ENCODE measurements at regions not wholly inside any gene's neighbourhood (a gene's known extent, or its start where the extent isn't known, plus 50 kb on each side); places are given as distances from the start of the nearest gene placed in this dataset.

GRCh38 chr11:27254744-27255446, 108.1 kb downstream of the CCDC34 start:
- Histone ChIP-seq H3K4me2 (ENCODE audit: low read length) (no peak overlapping the region), H3K36me3 (ENCODE audit: insufficient read depth, low read length) (no peaks in the 10 kb centered on the region), H3K4me1 (ENCODE audit: insufficient read depth, low read length, poor library complexity, severe bottlenecking) (no peaks in the 10 kb centered on the region), H3K27ac (ENCODE audit: low read depth, low read length, poor library complexity, severe bottlenecking) (no peak overlapping the region), H3K9me2 (ENCODE audit: insufficient read depth, low read length) (no peaks in the 10 kb centered on the region), H3K9me3 (ENCODE audit: low read length) (no peaks in the 10 kb centered on the region), H3K79me2 (ENCODE audit: insufficient read depth, low read depth, low read length) (no peaks in the 10 kb centered on the region), H2AFZ (ENCODE audit: low read length) (no peak overlapping the region), H3K4me3 (ENCODE audit: low read depth, low read length, poor library complexity, severe bottlenecking) (no peak overlapping the region), H4K20me1 (ENCODE audit: insufficient read depth, low read length) (no peaks in the 10 kb centered on the region)
- CTCF ChIA-PET (ENCODE audit: unreplicated experiment) = no interaction called here
- intact Hi-C loops (cut with micrococcal nuclease; ENCODE audit: unreplicated experiment) = no loop called here
- POLR2A ChIA-PET = no interaction called here
- no TSS peak for BruUV-seq (replicated peaks)
- no peak for DNase-seq (ENCODE audit: low spot score)
- no peak for TF ChIP-seq EZH2phosphoT487 (IDR thresholded peaks at IDR 0.05; ENCODE audit: borderline replicate concordance, low read depth, low read length)
- TF ChIP-seq, protein P1, sequence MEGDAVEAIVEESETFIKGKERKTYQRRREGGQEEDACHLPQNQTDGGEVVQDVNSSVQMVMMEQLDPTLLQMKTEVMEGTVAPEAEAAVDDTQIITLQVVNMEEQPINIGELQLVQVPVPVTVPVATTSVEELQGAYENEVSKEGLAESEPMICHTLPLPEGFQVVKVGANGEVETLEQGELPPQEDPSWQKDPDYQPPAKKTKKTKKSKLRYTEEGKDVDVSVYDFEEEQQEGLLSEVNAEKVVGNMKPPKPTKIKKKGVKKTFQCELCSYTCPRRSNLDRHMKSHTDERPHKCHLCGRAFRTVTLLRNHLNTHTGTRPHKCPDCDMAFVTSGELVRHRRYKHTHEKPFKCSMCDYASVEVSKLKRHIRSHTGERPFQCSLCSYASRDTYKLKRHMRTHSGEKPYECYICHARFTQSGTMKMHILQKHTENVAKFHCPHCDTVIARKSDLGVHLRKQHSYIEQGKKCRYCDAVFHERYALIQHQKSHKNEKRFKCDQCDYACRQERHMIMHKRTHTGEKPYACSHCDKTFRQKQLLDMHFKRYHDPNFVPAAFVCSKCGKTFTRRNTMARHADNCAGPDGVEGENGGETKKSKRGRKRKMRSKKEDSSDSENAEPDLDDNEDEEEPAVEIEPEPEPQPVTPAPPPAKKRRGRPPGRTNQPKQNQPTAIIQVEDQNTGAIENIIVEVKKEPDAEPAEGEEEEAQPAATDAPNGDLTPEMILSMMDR (conservative IDR thresholded peaks at IDR 0.05; ENCODE audit: low read length) = no peak

DNA sequence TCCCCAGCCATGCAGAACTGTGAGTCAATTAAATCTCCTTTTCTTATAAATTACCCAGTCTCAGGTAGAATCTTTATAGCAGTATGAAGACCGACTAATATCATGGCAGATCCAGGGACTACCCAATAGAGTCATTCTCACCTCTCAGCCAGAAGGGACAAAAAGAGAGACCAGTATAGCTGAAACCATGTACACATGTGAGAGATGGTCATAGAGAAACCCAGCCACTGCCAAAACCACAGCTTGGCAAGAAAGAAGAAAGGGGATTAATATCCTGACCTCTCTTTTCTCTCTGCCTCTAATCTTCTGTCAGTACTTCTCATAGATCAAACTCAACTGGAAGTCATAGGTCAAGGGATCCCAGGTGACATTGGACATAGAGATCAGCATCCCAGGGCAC, 109.8 kb downstream of the CCDC34 start:
- Histone ChIP-seq H3K36me3 (ENCODE audit: insufficient read depth, low read length) (no peaks in the 10 kb centered on the region), H3K4me2 (ENCODE audit: low read length) (no peak overlapping the region), H3K9me3 (ENCODE audit: low read length) (no peaks in the 10 kb centered on the region), H3K27ac (ENCODE audit: low read depth, low read length, poor library complexity, severe bottlenecking) (no peak overlapping the region), H3K4me1 (ENCODE audit: insufficient read depth, low read length, poor library complexity, severe bottlenecking) (no peaks in the 10 kb centered on the region), H4K20me1 (ENCODE audit: insufficient read depth, low read length) (no peaks in the 10 kb centered on the region), H3K79me2 (ENCODE audit: insufficient read depth, low read depth, low read length) (no peaks in the 10 kb centered on the region), H2AFZ (ENCODE audit: low read length) (no peak overlapping the region), H3K4me3 (ENCODE audit: low read depth, low read length, poor library complexity, severe bottlenecking) (no peak overlapping the region), H3K9me2 (ENCODE audit: insufficient read depth, low read length) (no peaks in the 10 kb centered on the region)
- DNase-seq (ENCODE audit: low spot score) = no peak
- ChIA-PET POLR2A (interaction anchor here (0.7 kb wide), 1 partner anchor 10 kb away, joined by 6 read pairs; no protein-coding TSS in a partner anchor), CTCF (ENCODE audit: unreplicated experiment) (no interaction called here)
- BruUV-seq (replicated peaks) = no TSS peak
- TF ChIP-seq, protein P1 (conservative IDR thresholded peaks at IDR 0.05; ENCODE audit: low read length) = no peak
- TF ChIP-seq EZH2phosphoT487 (IDR thresholded peaks at IDR 0.05; ENCODE audit: borderline replicate concordance, low read depth, low read length) = no peak
- intact Hi-C loops (cut with micrococcal nuclease; ENCODE audit: unreplicated experiment) = no loop called here

- H2AFZ ChIP-seq (ENCODE audit: low read length) = no peak overlapping the region
- no peaks in the 10 kb centered on the region for H3K36me3 ChIP-seq (ENCODE audit: insufficient read depth, low read length)
- no peaks in the 10 kb centered on the region for H3K9me2 ChIP-seq (ENCODE audit: insufficient read depth, low read length)
- H3K4me2 ChIP-seq (ENCODE audit: low read length) = no peak overlapping the region
- POLR2A ChIA-PET = interaction anchor here (0.7 to 0.8 kb wide), 3 partner anchors 10 to 1266 kb away, joined by 3 to 5 read pairs (median 3); no protein-coding TSS in a partner anchor
- no peaks in the 10 kb centered on the region for H3K79me2 ChIP-seq (ENCODE audit: insufficient read depth, low read depth, low read length)
- no TSS peak for BruUV-seq (replicated peaks)
- no peak for DNase-seq (ENCODE audit: low spot score)
- H3K4me3 ChIP-seq (ENCODE audit: low read depth, low read length, poor library complexity, severe bottlenecking) = no peak overlapping the region
- no peaks in the 10 kb centered on the region for H4K20me1 ChIP-seq (ENCODE audit: insufficient read depth, low read length)
- no peaks in the 10 kb centered on the region for H3K9me3 ChIP-seq (ENCODE audit: low read length)
- intact Hi-C loops (cut with micrococcal nuclease; ENCODE audit: unreplicated experiment) = no loop called here
- TF ChIP-seq, protein P1 (conservative IDR thresholded peaks at IDR 0.05; ENCODE audit: low read length) = no peak
- TF ChIP-seq EZH2phosphoT487 (IDR thresholded peaks at IDR 0.05; ENCODE audit: borderline replicate concordance, low read depth, low read length) = no peak
- CTCF ChIA-PET (ENCODE audit: unreplicated experiment) = no interaction called here
- no peaks in the 10 kb centered on the region for H3K4me1 ChIP-seq (ENCODE audit: insufficient read depth, low read length, poor library complexity, severe bottlenecking)
- H3K27ac ChIP-seq (ENCODE audit: low read depth, low read length, poor library complexity, severe bottlenecking) = no peak overlapping the region
Measured at GRCh38 chr11:27250867-27251665, 111.9 kb downstream of the CCDC34 start.

Data from OCI-LY7 (cell line).